Body of pancreas (tissue), 4 donors: ENCODE measurements at regions not wholly inside any gene's neighbourhood (a gene's known extent, or its start where the extent isn't known, plus 50 kb on each side); places are given as distances from the start of the nearest gene placed in this dataset.

Experiments used
- POLR2A ChIP-seq, 3 donors: fragments of 450-650 bp; IDR thresholded peaks; one replicate each; pipeline ENCODE4 v1.6.1; 2016; ENCODE audit warnings: antibody characterized with exemption in 3 of 3, mild to moderate bottlenecking in 2 of 3
- TF ChIP-seq, protein P1 (sequence below), 7 experiments: fragments of 450-650 bp in 4 of 7; fragments of 200-600 bp in 3 of 7; sonication (generic) in 3 of 7; IDR thresholded peaks; one replicate each; pipeline ENCODE4 v1.5.1; 2016 to 2019; ENCODE audit warnings: antibody characterized with exemption in 7 of 7

DNA sequence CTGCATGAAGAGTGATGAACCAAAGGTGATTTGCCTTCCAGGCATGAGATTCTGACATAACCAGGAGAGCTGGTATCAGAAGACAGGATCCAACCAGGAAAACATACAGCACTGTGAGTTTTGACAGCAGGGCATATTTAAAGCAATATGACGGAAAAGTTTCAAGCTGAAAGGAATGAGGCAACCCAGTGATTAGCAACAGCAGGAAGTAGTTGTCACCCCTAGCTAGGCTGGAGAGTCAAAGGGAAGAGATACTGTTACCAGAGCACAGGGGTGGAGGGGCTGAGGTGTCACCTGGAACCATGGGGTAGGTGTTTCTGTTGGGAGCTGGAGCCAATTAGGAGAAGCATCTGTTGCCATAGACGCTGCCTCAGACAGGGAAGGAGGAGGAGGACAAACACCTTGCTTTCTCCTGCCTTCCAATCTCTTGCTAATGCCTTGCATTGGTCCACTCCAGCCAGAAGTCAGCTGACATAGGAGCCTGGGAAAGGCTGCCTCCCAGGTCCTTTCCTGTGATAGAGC lies 125.4 kb upstream of the SORCS3 start:
- TF ChIP-seq, protein P1, sequence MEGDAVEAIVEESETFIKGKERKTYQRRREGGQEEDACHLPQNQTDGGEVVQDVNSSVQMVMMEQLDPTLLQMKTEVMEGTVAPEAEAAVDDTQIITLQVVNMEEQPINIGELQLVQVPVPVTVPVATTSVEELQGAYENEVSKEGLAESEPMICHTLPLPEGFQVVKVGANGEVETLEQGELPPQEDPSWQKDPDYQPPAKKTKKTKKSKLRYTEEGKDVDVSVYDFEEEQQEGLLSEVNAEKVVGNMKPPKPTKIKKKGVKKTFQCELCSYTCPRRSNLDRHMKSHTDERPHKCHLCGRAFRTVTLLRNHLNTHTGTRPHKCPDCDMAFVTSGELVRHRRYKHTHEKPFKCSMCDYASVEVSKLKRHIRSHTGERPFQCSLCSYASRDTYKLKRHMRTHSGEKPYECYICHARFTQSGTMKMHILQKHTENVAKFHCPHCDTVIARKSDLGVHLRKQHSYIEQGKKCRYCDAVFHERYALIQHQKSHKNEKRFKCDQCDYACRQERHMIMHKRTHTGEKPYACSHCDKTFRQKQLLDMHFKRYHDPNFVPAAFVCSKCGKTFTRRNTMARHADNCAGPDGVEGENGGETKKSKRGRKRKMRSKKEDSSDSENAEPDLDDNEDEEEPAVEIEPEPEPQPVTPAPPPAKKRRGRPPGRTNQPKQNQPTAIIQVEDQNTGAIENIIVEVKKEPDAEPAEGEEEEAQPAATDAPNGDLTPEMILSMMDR (IDR thresholded peaks at IDR 0.05), result no peak
- TF ChIP-seq POLR2A (IDR thresholded peaks at IDR 0.05), result no peak
